Pons (tissue), 1 donor: ENCODE measurements at regions not wholly inside any gene's neighbourhood (a gene's known extent, or its start where the extent isn't known, plus 50 kb on each side); places are given as distances from the start of the nearest gene placed in this dataset.
A peak's percentile ranks its signal among the peaks of the same experiment; 100 is the strongest.
"Not testable (repeated sequence)": the region's sequence is repeated elsewhere in the genome, so short reads cannot be mapped to it uniquely, and the experiment has no call there.

Experiments
- DNase-seq: peaks from one replicate; pipeline ENCODE4 v3.0.0-alpha.2; 2016; ENCODE audit warnings: low spot score

- DNase-seq: not testable (repeated sequence)
Observed at GRCh38 chr12:8282181-8282580, 54.8 kb upstream of the FAM90A1 start.

GRCh38 chr12:8285681-8286080 is 58.3 kb upstream of the FAM90A1 start:
- DNase-seq: not testable (repeated sequence)

GRCh38 chr12:8291764-8292163 is 64.3 kb upstream of the FAM90A1 start:
- not testable (repeated sequence) for DNase-seq

- not testable (repeated sequence) for DNase-seq
Observed at GRCh38 chr12:8294662-8295061, 67.2 kb upstream of the FAM90A1 start.

GRCh38 chr12:8308611-8309010 is 81.2 kb upstream of the FAM90A1 start:
- DNase-seq: not testable (repeated sequence)

- DNase-seq: not testable (repeated sequence)
Observed at GRCh38 chr12:8315997-8316396, 88.6 kb upstream of the FAM90A1 start.

GRCh38 chr12:8317675-8318074 is 90.3 kb upstream of the FAM90A1 start:
- DNase-seq: not testable (repeated sequence)

GRCh38 chr12:8320251-8320730 is 92.9 kb upstream of the FAM90A1 start:
- DNase-seq: not testable (repeated sequence)

- DNase-seq: not testable (repeated sequence)
Observed at GRCh38 chr12:8320791-8321370, 93.5 kb upstream of the FAM90A1 start.

- not testable (repeated sequence) for DNase-seq
Observed at GRCh38 chr12:8325145-8325839, 97.9 kb upstream of the FAM90A1 start.

GRCh38 chr12:8328835-8329234 is 101.4 kb upstream of the FAM90A1 start:
- DNase-seq: not testable (repeated sequence)

- not testable (repeated sequence) for DNase-seq
Observed at GRCh38 chr12:8332373-8332772, 105.0 kb upstream of the FAM90A1 start.

- DNase-seq: not testable (repeated sequence)
Observed at GRCh38 chr12:8351073-8351472, 104.7 kb upstream of the CLEC6A start.

GRCh38 chr12:8354741-8355140 is 101.0 kb upstream of the CLEC6A start:
- DNase-seq: not testable (repeated sequence)

- not testable (repeated sequence) for DNase-seq
Observed at GRCh38 chr12:8355531-8355930, 100.2 kb upstream of the CLEC6A start.

GRCh38 chr12:8373744-8374143 is 82.0 kb upstream of the CLEC6A start:
- DNase-seq: peak; percentile 2

- not testable (repeated sequence) for DNase-seq
Observed at GRCh38 chr12:8375122-8375521, 80.6 kb upstream of the CLEC6A start.

GRCh38 chr12:8377756-8378155 is 78.0 kb upstream of the CLEC6A start:
- not testable (repeated sequence) for DNase-seq

GRCh38 chr12:8382556-8382955 is 73.2 kb upstream of the CLEC6A start:
- not testable (repeated sequence) for DNase-seq

- DNase-seq: not testable (repeated sequence)
Observed at GRCh38 chr12:8384686-8385085, 71.1 kb upstream of the CLEC6A start.

GRCh38 chr12:8385431-8385830 is 70.3 kb upstream of the CLEC6A start:
- not testable (repeated sequence) for DNase-seq

GRCh38 chr12:8386661-8387060 is 69.1 kb upstream of the CLEC6A start:
- DNase-seq: not testable (repeated sequence)

GRCh38 chr12:8389296-8389695 is 66.5 kb upstream of the CLEC6A start:
- not testable (repeated sequence) for DNase-seq
